ENCODE measurements at regions not wholly inside any gene's neighbourhood (a gene's known extent, or its start where the extent isn't known, plus 50 kb on each side); places are given as distances from the start of the nearest gene placed in this dataset.

DNA sequence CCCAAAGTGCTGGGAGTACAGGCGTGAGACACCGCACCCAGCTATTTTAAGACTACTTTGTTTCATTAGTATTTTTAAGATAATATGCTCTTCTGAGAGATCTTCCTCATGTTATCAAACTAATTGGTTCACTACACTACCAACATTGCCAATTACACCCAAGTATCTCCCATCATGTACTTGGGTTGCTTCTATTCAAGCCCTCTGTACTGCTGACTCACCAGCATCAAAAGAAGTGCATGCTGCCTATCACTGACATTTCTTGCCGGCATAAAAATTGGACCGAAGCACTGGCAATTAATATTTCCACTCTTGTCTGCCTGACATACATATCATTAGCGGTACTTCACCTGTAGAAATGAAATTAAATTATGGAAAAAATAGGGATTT lies 164.2 kb upstream of the NBEA start:
- TF ChIP-seq BACH2 (CRISPR knock-in tag; IDR thresholded peaks at IDR 0.05; ENCODE audit: borderline replicate concordance), result no peak
- no peak for TF ChIP-seq ZC3H10 (CRISPR knock-in tag; IDR thresholded peaks at IDR 0.05)
- TF ChIP-seq, protein P1, sequence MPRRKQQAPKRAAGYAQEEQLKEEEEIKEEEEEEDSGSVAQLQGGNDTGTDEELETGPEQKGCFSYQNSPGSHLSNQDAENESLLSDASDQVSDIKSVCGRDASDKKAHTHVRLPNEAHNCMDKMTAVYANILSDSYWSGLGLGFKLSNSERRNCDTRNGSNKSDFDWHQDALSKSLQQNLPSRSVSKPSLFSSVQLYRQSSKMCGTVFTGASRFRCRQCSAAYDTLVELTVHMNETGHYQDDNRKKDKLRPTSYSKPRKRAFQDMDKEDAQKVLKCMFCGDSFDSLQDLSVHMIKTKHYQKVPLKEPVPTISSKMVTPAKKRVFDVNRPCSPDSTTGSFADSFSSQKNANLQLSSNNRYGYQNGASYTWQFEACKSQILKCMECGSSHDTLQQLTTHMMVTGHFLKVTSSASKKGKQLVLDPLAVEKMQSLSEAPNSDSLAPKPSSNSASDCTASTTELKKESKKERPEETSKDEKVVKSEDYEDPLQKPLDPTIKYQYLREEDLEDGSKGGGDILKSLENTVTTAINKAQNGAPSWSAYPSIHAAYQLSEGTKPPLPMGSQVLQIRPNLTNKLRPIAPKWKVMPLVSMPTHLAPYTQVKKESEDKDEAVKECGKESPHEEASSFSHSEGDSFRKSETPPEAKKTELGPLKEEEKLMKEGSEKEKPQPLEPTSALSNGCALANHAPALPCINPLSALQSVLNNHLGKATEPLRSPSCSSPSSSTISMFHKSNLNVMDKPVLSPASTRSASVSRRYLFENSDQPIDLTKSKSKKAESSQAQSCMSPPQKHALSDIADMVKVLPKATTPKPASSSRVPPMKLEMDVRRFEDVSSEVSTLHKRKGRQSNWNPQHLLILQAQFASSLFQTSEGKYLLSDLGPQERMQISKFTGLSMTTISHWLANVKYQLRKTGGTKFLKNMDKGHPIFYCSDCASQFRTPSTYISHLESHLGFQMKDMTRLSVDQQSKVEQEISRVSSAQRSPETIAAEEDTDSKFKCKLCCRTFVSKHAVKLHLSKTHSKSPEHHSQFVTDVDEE (CRISPR knock-in tag; IDR thresholded peaks at IDR 0.05), result no peak
- no peak for TF ChIP-seq CSRNP3 (CRISPR knock-in tag; IDR thresholded peaks at IDR 0.05)
- no peak for TF ChIP-seq ESRRG (CRISPR knock-in tag; IDR thresholded peaks at IDR 0.05)
- TF ChIP-seq ISL1 (CRISPR knock-in tag; IDR thresholded peaks at IDR 0.05), result no peak
- TF ChIP-seq, protein P2, sequence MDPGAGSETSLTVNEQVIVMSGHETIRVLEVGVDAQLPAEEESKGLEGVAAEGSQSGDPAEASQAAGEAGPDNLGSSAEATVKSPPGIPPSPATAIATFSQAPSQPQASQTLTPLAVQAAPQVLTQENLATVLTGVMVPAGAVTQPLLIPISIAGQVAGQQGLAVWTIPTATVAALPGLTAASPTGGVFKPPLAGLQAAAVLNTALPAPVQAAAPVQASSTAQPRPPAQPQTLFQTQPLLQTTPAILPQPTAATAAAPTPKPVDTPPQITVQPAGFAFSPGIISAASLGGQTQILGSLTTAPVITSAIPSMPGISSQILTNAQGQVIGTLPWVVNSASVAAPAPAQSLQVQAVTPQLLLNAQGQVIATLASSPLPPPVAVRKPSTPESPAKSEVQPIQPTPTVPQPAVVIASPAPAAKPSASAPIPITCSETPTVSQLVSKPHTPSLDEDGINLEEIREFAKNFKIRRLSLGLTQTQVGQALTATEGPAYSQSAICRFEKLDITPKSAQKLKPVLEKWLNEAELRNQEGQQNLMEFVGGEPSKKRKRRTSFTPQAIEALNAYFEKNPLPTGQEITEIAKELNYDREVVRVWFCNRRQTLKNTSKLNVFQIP (CRISPR knock-in tag; IDR thresholded peaks at IDR 0.05; ENCODE audit: borderline replicate concordance, low read depth), result no peak
- TF ChIP-seq ZFP3 (CRISPR knock-in tag; IDR thresholded peaks at IDR 0.05), result no peak
- no peak for TF ChIP-seq ZNF8 (CRISPR knock-in tag; IDR thresholded peaks at IDR 0.05)
- no peak for TF ChIP-seq RARB (CRISPR knock-in tag; IDR thresholded peaks at IDR 0.05)
- no peak for TF ChIP-seq TOX (CRISPR knock-in tag; IDR thresholded peaks at IDR 0.05; ENCODE audit: borderline replicate concordance)
- no peak for ATAC-seq

DNA sequence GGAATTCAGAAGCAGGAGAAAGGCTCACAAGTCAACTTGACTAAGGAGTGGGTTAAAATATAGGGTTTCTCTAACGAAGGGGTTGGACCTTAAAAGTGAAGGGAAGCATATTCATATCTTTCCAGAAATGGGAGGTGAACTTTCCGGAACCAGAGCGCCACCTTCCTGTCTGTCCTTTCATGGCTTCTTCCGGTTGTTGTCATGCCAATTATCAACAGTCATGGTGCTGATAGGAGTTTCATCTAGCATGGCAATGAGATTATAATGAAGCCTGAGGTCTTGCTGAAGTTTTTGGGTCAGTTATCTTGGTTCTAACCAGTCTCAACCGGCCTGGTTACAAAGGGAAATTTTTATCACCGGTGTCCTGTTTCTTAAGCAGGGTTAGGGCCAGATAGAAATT lies 162.9 kb upstream of the NBEA start:
- TF ChIP-seq SNAI2 (CRISPR knock-in tag; IDR thresholded peaks at IDR 0.05) (no peak), BACH2 (CRISPR knock-in tag; IDR thresholded peaks at IDR 0.05; ENCODE audit: borderline replicate concordance) (no peak), RARB (CRISPR knock-in tag; IDR thresholded peaks at IDR 0.05) (no peak), ESRRG (CRISPR knock-in tag; IDR thresholded peaks at IDR 0.05) (no peak), TCF4 (CRISPR knock-in tag; IDR thresholded peaks at IDR 0.05; ENCODE audit: borderline replicate concordance) (no peak), OSR1 (CRISPR knock-in tag; IDR thresholded peaks at IDR 0.05) (no peak), GLIS3 (CRISPR knock-in tag; IDR thresholded peaks at IDR 0.05) (no peak), ARNTL (CRISPR knock-in tag; IDR thresholded peaks at IDR 0.05; ENCODE audit: borderline replicate concordance, low read depth) (no peak), ZNF565 (CRISPR knock-in tag; conservative IDR thresholded peaks at IDR 0.05; ENCODE audit: low read depth) (no peak)
- TF ChIP-seq, protein P1 (CRISPR knock-in tag; IDR thresholded peaks at IDR 0.05), result no peak

GRCh38 chr13:34793301-34793700 lies 148.8 kb upstream of the NBEA start:
- TF ChIP-seq TCF4 (CRISPR knock-in tag; IDR thresholded peaks at IDR 0.05; ENCODE audit: borderline replicate concordance), result no peak
- no peak for TF ChIP-seq ZNF8 (CRISPR knock-in tag; IDR thresholded peaks at IDR 0.05)
- no peak for TF ChIP-seq OSR1 (CRISPR knock-in tag; IDR thresholded peaks at IDR 0.05)
- TF ChIP-seq CSDC2 (CRISPR knock-in tag; IDR thresholded peaks at IDR 0.05), result no peak
- TF ChIP-seq ARNTL (CRISPR knock-in tag; IDR thresholded peaks at IDR 0.05; ENCODE audit: borderline replicate concordance, low read depth), result no peak
- TF ChIP-seq ZNF565 (CRISPR knock-in tag; conservative IDR thresholded peaks at IDR 0.05; ENCODE audit: low read depth), result no peak
- no peak for TF ChIP-seq RARB (CRISPR knock-in tag; IDR thresholded peaks at IDR 0.05)
- no peak for TF ChIP-seq ZNF70 (CRISPR knock-in tag; IDR thresholded peaks at IDR 0.05)
- TF ChIP-seq ZFP3 (CRISPR knock-in tag; IDR thresholded peaks at IDR 0.05), result no peak
- ATAC-seq, result no peak

More for the DNA sequence above, 162.9 kb upstream of the NBEA start:
- no peak for ATAC-seq

GRCh38 chr13:34803756-34804155 lies 138.3 kb upstream of the NBEA start:
- TF ChIP-seq GLIS3 (CRISPR knock-in tag; IDR thresholded peaks at IDR 0.05), result no peak
- TF ChIP-seq ZNF70 (CRISPR knock-in tag; IDR thresholded peaks at IDR 0.05), result no peak
- TF ChIP-seq PPARA (CRISPR knock-in tag; IDR thresholded peaks at IDR 0.05; ENCODE audit: borderline replicate concordance), result no peak
- TF ChIP-seq ARNTL (CRISPR knock-in tag; IDR thresholded peaks at IDR 0.05; ENCODE audit: borderline replicate concordance, low read depth), result no peak
- TF ChIP-seq ZFP30 (CRISPR knock-in tag; IDR thresholded peaks at IDR 0.05), result no peak
- no peak for TF ChIP-seq ZFP3 (CRISPR knock-in tag; IDR thresholded peaks at IDR 0.05)
- ATAC-seq, result no peak; the same call in 2 of the 3 replicates

Measured in SK-N-SH treated with all-trans-retinoic acid at 6 μM for 48 hours (cell line).